GM21367 (cell line): ENCODE measurements at regions not wholly inside any gene's neighbourhood (a gene's known extent, or its start where the extent isn't known, plus 50 kb on each side); places are given as distances from the start of the nearest gene placed in this dataset.

Experiments used
- ATAC-seq: cut with Tn5 transposase; IDR thresholded peaks from one replicate; pipeline ENCODE4 v1.9.1; 2021; ENCODE audit not compliant: unreplicated experiment

DNA sequence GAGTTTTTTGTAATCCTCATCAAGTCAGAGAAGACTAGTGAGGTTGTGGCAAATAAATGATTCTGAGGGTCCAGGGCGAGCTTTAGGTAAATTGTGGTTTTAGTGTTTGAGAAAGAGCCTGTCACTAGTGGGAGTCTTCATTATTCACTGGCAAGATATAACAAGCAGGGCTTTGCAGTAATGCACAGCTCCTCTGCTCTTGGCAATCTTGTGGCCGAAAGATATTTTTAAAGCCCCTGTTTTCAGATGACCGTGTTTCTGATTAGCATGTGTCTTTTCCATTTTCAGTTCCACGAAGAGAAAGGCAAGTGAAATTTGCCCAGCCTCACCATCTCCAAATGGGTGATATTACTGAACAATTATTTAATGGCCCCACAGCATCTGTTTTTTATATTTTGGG lies 154.0 kb upstream of the BCL6 start:
- ATAC-seq: no peak

DNA sequence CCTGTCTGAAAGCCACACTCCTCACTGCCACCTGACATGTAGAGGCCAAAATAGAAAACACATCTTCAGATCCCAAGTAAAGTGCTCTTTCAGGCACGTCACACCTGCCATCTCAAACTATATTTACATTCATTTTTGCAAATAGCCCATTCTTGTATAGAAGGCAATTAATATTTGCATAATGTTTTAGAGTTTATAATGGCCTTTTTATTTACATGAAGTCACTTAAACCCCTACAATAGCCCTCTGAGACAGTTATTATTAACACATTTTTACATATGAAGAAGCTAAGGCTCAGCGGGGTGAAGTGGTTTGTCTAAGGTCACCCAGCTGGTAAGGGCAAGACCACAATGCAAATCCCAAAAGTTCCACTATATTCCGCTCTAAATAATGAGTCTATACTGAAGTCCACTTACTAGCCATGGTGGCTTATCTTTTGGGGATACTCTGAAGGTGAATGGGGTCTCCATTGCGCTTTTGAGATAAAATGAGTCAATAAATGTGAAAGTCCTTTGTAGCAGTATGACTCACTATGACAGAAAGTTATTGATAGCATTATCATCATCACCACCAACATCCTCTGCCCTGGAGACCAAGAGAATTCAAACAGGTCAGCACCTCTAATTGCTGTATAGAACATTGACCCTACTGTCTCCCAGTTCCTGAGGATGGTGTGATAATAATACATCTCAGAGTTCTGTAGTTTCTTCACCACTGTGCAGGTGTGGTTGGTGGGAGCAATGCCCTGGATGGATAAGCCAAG lies 155.9 kb upstream of the BCL6 start:
- ATAC-seq: peak; percentile 16

DNA sequence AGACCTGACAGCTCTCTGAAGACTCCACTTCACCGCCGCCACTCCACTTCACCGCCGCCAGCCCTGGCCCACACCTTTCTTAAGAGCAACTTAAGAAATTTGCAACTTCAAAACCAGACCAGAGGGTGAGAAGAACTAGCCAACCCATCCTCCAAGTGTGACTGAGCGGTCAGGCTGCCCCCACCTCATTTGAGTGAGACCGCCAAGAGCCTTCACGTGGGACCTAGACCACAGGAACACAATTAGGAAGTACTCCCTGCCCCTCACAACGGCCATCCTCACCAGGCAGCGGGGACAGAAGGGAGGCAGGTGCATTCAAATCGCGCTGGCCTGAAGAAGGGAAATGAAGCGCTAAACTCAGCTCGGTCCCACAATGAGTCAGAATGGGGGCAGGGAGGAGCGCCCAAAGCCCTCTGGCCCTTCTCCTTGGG lies 156.8 kb upstream of the BCL6 start:
- peak; percentile 78 for ATAC-seq

DNA sequence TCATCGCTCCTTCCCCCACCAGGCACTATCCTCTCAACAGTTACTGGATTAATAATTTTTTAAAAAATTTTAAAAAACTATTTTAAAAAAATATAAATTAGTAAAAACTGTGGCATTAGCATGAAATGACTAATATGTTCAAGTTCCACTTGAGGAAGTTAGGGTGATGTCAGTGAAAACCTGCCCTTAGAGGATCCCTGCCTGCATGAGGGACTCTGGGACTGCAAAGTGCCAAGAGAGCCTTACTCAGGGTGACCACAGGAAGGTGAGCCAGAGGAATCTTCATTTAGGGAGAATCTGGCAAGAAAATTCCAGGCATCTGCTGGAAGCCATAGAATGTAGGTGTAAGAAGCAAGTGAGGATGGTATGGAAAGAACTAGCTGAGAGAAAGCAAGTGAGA lies 157.7 kb upstream of the BCL6 start:
- no peak for ATAC-seq

DNA sequence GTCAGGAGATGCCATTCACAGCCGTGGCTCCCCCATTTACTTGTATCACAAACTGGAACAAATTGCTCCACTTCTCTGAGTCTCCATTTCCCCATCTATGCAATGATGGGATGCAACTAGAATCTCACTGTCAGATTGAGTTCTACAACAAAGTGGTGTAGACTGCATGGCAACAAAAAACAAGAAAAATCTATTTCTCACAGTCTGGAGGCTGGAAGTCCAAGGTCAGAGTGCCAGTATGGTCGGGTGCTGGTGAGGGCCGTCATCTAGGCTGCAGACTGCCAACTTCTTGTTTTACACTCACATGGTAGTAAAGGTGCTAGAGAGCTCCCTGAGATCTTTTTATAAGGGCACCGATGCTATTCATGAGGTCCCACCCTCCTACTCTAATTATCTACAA lies 158.4 kb upstream of the BCL6 start:
- ATAC-seq: no peak

DNA sequence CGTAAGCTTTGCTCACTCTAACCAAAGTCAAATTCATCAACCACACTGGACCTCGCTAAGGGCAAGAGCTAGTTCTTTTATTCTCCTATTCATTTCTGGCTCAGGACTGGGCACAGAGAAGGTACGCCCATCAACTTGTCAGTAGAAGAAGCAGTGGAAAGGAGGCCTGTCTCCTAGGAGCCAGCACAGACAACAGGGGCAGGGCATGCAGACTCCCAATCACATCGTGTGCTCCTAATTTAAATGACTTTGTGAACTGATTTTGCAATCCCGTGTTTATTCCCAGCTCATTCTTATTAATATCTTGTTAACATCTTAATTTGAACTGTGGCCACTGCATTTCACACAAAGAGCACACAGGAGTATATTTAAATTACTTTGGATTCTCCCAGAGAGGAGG lies 161.1 kb upstream of the BCL6 start:
- ATAC-seq: no peak

DNA sequence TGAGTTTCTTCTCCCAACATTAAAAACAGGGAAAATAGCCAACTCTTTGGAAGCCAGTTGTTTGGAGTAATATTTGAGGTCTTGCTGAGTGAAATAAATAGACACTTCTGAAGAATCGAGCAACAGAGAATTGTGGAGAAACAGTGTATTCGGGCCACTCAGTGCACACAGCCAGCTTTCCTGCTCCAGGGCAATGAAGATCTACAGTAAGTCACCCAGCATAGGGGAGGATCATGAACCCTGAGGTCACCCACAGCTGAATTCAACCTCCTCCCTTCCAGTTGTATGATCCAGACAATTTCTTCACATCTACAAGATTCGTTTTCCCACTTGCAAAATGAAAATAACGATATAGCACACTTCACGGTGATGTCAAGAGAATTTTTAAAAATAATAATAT lies 161.7 kb upstream of the BCL6 start:
- ATAC-seq: no peak

DNA sequence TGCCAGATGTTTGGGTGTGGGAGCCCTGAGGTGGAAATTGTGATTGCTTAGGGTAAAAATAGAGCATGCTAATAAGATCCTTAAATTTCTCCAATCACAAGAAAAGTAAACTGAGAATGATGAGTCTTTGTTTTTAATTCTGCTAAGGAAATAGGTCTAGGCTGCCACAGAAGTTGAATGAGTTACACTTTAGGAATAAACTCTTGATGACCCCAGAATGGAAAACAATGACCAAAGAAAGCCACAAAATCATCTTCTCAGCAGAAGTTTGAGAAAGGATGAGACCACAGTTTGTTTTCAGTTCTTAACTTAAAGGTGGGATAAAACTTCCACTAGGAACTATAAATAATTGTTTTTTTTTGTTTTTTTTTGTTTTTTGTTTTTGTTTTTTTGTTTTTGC lies 164.6 kb upstream of the BCL6 start:
- no peak for ATAC-seq

DNA sequence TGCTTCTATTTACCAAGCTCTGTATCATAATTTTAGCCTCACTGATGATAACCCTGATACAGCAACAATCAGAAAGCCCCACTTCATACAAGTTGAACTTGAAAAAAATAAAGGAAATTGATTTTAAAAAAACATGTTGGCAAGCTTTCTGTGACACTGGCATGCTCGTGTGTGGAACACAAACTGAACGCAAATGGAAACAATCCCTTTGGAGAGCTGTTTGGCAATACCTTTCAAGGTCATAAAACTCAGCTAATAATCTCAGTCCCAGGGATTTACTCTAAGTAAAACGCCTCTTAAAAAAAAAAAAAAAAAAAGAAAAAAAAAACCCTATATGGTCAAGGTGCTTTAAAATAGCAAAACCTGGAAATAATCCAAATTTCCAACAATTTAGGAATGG lies 166.7 kb upstream of the BCL6 start:
- no peak for ATAC-seq

DNA sequence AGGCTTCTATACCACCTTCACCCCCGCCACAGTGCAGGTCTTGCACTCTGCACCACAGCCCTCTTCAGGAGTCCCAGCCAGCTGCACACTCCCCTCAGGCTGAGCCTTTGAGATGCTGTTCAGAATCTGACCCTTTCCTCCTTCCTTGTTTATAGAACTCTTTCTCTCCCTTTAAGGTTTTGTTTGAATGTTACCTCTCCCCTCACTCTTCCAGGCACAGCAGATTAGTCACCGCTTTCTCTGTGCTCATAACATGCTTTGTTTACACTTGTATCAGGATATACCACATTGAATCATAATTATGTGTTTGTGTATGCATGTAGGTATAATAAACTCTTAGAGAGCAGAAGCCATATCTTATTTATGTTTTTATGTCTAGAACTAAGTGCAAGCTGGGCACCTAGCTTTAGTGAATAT lies 168.4 kb upstream of the BCL6 start:
- ATAC-seq: no peak

DNA sequence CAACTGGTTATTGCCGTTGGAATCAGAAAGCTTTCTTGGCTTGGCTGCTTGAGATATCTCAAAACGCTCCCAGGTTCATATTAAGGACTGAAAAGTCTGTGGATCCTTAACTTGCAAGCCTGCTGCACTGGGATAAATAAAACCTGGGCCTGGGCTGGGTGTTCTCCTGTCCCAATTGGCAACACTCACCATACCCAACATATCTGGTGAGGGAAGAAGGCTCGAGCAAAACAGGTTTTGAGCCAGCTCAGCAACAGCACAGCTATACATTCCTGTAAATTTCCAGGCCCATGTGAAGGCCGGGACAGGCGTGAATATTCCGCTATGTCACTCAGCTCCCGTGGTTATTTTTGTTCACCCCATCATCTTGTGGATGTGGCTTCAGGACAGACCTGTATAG lies 169.0 kb upstream of the BCL6 start:
- ATAC-seq: no peak

DNA sequence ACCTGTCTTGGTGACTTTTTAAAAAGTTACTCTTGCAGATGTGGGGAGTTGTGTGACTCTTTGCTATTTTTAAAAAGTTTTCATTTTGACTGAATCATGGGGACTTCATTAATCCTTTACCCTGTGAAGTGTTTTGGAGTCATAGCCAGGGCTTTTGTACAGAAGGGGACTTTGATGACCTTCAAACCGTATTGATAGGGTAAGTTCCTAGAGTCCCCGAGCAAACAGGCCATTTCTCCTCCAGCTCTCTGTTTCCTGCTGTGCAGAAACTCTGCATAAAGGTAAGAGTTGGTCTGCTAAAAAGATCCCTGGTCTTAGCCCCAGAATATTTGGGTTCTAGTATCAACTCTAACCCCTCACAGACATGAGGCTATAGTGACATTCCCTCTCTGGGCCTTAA lies 170.8 kb upstream of the BCL6 start:
- no peak for ATAC-seq

DNA sequence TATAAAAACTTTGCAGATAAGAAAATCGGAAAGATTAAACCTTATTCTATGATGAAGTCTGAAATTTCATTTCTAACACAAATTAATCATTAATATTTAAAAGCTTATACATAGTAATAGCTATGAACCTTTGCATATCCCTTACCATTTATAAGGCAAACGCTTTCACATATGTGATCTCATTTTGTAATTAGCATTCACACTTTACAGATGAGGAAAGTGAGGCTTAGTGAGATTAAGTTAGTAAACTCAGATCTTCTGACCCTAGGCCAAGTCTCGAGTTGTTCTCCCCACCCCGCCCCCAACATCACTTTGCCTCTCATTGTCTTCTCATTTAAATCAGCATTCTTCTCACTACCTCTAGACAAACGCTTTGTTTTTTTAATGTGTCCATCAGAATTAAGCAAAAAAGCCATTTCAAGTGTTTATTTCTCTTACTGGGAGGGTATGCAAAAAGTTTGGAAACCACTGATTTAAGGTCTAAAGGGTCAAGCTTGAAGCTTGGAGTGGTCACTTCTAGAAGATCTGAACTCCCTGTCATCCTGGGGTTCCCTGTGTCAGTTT lies 172.9 kb upstream of the BCL6 start:
- no peak for ATAC-seq

DNA sequence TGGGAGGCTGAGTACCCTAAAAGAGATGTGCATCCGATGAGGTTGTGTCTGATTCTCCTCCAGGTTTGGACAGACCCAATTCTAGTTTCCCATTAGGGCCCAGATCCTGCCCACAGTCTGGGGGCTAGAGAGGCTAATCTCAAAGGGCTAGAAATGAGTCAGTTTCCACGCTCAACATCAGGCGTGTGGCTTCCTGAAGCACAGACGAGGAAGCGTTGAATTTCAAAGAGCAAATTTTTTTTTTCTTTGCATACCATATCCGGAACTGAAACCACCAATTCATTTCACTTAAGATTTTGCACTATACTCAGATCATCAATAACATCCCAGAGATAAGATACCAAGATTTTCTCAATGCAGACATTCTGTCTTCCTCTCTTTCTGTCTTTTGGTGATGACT lies 173.8 kb upstream of the BCL6 start:
- peak; percentile 87 for ATAC-seq

DNA sequence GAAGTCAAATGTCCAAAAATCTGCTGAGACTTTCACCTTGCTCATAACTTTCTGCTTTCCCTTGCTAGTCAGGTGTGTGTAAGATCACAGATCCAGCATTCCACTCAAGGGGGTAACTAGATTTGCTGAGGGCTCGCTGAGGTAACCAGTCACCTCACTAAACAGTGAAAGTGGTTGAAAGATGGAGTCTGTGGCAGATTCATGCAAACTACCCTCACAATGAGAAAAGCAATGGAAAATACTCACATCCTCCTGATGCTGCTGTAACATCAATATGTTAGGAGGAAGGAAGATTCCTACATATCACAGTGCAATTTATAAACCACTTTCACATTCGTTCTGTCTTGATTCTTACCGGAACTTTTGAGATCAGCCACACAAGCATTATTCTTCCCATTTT lies 174.3 kb upstream of the BCL6 start:
- peak; percentile 33 for ATAC-seq

DNA sequence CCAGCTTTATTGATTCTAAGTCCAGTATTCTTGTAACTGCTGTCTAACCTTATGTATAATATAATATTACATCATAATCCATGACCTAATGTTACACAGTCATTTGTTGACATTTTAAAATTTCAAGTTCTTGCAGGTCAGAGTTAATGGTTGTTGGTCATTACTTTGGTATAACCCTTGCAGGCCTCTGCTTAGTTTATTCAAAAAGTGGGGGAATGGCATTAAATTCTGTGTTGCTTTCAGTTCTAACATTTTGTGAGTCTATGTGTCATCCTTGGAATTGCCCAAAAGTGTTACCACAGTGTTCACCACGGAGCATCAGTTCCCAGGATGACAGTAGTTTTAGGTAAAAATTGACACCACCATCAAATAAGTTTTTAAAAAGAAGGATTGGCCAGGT lies 174.8 kb upstream of the BCL6 start:
- no peak for ATAC-seq

DNA sequence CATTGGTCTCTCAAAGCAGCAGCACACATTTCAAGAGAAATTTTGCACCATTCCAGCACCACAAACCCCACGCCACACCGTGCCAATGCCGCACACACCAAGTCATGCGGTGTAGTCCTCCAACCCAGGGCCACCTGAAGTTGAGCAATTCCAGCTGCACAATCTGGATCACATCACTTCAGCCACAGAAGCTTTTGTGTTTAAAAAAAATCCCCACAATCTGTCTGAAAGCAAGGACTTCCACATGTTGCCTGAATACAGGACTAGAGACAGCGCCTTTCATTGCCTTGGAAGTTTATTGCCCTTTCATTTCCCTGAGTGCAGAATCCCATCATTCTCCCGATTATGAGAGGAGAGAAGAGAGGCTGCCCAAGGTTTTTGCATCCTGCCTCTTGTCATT lies 175.6 kb upstream of the BCL6 start:
- ATAC-seq: no peak

DNA sequence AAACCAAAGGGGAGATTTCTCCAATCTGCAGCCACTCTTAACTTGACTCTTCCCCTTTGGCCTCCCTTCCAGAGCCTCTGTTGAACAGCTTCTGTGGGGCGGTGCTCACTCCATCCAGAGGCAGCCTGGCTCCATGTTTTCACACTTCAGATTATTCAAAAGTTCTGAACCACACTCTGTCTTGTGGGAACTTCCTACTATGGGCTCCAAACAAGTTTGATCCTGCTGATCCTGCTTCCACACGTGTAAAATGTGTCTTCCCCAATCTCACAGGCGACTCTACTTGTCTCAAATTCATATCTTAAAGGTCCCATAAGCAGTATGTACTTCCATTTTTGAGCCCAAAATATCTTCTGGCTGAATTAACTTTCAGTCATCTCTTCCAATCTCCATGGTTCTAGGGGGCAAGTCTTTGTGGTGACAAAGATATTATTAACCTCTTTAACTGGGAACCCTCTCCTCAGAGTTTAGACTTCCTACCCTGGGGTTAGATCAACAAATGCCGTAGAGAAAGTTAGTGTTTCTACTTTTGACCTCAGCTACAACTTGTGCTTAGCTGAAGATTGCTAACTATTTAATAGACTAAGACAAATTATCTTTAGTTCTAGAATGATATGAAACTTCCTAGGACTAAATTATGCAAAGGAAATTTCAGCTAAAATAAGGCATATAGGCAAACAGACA lies 176.3 kb upstream of the BCL6 start:
- ATAC-seq: no peak

DNA sequence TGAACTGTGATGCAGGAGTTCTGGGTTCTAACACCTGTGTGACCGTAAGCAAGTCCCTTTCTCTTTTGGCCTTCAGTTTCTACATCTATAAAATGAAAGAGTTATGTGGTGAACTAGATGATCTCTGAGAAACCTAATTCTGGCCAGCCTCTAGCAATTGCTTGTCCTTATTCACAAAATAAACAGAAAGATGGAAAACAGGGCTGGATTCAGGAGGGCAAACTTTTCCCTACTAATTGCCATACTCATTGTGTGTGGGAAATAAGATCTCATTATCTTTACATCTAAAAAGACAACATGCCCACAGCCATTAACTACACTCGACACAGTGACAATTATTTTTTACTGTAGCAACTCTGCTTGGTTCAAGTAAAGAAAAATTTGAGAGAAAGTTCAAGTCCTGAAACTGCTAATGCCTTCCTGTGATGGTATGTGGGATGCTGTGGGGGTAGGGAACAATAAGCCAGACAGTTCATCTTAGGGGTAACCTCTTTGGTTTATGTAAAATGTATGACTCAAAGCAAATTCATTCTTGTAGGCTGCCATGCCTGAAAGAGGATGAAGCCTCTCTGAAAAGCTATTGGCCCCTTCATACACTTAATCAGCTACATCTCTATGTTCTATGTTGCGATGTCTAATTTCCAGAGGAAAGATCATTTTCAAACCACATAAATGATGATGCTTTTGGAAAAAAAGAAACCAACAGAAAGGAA lies 177.6 kb upstream of the BCL6 start:
- no peak for ATAC-seq

DNA sequence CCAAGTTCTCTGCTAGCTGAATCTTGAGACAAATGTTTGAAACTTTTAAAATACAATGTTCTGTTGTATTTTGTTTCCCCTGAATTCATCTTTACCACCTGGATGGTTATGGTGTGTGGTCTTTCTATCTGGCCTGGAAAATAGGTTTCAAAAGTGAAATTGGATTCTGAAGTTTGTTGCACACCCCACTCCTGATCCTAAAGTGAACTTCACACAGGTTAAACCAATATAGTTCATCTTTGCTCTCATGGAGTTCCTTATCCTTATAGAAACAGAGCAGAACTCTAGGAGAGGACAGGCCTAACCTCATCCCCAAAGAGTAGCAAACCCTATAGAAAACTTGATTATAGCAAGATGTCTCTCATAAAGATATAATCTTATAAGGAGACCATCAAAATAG lies 179.4 kb upstream of the BCL6 start:
- ATAC-seq: no peak

DNA sequence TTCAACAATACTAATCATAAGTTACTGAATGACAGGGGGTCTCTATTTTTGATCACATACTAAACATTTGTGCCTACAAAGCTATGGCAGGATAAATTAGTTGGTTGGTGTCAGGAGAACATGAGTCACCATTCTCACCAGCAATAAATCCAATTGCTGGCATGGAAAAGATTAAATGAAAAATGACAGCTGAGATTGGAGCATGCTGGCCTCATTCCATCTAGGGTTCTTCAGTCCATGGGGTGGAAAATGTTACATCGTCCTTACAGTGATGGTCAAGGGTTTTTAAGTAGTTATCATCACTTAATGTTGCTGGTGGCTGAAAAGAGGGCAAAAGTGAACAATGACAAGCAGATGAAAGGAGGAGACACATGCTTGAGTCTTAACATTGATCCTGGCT lies 180.1 kb upstream of the BCL6 start:
- ATAC-seq: no peak

DNA sequence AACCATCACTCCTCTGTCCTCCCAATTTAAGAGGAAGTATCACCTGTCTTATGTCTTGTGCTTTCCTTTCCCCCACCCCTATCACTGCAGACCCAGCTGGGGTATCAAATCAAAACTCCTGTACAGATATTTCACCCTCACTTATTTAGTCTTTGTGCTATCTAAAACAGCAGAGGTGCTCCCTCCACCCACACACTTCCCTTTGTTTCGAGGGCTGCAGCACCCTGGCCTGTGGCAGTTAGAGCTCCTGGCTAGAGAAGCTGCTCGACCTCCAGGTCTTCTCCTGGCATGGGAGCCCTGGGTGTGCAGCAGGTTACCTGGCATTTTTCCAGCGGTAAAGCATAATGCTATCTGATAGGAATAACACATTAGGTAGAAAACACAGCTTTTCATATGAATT lies 181.4 kb upstream of the BCL6 start:
- ATAC-seq: no peak
